ENCODE measurements at regions not wholly inside any gene's neighbourhood (a gene's known extent, or its start where the extent isn't known, plus 50 kb on each side); places are given as distances from the start of the nearest gene placed in this dataset.

DNA sequence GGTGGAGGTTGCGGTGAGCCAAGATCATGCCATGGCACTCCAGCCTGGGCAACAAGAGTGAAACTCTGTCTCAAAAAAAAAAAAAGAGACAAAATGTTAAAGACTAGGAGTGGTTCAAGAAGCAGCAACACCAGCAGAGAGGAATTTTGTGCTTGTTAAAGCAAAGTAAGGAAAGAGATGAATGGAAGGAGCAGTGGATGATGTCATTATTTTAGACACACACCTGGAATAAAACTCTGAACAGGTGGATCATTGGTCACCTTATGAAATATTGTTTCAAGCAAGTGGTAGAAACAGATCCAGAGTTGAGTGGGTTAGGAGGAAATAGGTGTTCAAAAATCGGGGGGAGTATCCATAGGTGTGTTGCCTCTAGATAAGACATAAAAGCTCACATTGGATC, 129.7 kb upstream of the FRMD4A start:
- TF ChIP-seq, protein P1, sequence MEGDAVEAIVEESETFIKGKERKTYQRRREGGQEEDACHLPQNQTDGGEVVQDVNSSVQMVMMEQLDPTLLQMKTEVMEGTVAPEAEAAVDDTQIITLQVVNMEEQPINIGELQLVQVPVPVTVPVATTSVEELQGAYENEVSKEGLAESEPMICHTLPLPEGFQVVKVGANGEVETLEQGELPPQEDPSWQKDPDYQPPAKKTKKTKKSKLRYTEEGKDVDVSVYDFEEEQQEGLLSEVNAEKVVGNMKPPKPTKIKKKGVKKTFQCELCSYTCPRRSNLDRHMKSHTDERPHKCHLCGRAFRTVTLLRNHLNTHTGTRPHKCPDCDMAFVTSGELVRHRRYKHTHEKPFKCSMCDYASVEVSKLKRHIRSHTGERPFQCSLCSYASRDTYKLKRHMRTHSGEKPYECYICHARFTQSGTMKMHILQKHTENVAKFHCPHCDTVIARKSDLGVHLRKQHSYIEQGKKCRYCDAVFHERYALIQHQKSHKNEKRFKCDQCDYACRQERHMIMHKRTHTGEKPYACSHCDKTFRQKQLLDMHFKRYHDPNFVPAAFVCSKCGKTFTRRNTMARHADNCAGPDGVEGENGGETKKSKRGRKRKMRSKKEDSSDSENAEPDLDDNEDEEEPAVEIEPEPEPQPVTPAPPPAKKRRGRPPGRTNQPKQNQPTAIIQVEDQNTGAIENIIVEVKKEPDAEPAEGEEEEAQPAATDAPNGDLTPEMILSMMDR (IDR thresholded peaks at IDR 0.05; ENCODE audit: low read depth, low read length, missing input control): no peak
- TF ChIP-seq, protein P2, sequence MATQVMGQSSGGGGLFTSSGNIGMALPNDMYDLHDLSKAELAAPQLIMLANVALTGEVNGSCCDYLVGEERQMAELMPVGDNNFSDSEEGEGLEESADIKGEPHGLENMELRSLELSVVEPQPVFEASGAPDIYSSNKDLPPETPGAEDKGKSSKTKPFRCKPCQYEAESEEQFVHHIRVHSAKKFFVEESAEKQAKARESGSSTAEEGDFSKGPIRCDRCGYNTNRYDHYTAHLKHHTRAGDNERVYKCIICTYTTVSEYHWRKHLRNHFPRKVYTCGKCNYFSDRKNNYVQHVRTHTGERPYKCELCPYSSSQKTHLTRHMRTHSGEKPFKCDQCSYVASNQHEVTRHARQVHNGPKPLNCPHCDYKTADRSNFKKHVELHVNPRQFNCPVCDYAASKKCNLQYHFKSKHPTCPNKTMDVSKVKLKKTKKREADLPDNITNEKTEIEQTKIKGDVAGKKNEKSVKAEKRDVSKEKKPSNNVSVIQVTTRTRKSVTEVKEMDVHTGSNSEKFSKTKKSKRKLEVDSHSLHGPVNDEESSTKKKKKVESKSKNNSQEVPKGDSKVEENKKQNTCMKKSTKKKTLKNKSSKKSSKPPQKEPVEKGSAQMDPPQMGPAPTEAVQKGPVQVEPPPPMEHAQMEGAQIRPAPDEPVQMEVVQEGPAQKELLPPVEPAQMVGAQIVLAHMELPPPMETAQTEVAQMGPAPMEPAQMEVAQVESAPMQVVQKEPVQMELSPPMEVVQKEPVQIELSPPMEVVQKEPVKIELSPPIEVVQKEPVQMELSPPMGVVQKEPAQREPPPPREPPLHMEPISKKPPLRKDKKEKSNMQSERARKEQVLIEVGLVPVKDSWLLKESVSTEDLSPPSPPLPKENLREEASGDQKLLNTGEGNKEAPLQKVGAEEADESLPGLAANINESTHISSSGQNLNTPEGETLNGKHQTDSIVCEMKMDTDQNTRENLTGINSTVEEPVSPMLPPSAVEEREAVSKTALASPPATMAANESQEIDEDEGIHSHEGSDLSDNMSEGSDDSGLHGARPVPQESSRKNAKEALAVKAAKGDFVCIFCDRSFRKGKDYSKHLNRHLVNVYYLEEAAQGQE (IDR thresholded peaks at IDR 0.05): no peak
- TF ChIP-seq, protein P3, sequence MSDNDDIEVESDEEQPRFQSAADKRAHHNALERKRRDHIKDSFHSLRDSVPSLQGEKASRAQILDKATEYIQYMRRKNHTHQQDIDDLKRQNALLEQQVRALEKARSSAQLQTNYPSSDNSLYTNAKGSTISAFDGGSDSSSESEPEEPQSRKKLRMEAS (IDR thresholded peaks at IDR 0.05): no peak
- no peak for TF ChIP-seq YY1 (IDR thresholded peaks at IDR 0.05)
- TF ChIP-seq, protein P4, sequence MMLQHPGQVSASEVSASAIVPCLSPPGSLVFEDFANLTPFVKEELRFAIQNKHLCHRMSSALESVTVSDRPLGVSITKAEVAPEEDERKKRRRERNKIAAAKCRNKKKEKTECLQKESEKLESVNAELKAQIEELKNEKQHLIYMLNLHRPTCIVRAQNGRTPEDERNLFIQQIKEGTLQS (IDR thresholded peaks at IDR 0.05): no peak
- TF ChIP-seq FOXA1 (IDR thresholded peaks at IDR 0.05): no peak
- no peak for TF ChIP-seq RAD21 (IDR thresholded peaks at IDR 0.05)
- no peak for TF ChIP-seq EGR1 (IDR thresholded peaks at IDR 0.05; ENCODE audit: low read depth in 2 of 2)
- no peak for TF ChIP-seq JUND (IDR thresholded peaks at IDR 0.05)
- no peak for TF ChIP-seq TAF1 (conservative IDR thresholded peaks at IDR 0.05)
- TF ChIP-seq SP1 (IDR thresholded peaks at IDR 0.05): no peak
- TF ChIP-seq, protein P5, sequence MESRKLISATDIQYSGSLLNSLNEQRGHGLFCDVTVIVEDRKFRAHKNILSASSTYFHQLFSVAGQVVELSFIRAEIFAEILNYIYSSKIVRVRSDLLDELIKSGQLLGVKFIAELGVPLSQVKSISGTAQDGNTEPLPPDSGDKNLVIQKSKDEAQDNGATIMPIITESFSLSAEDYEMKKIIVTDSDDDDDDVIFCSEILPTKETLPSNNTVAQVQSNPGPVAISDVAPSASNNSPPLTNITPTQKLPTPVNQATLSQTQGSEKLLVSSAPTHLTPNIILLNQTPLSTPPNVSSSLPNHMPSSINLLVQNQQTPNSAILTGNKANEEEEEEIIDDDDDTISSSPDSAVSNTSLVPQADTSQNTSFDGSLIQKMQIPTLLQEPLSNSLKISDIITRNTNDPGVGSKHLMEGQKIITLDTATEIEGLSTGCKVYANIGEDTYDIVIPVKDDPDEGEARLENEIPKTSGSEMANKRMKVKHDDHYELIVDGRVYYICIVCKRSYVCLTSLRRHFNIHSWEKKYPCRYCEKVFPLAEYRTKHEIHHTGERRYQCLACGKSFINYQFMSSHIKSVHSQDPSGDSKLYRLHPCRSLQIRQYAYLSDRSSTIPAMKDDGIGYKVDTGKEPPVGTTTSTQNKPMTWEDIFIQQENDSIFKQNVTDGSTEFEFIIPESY (IDR thresholded peaks at IDR 0.05): no peak
- no peak for TF ChIP-seq RXRA (IDR thresholded peaks at IDR 0.05)
- TF ChIP-seq HNF4G (IDR thresholded peaks at IDR 0.05): no peak
